GM12874 (cell line): ENCODE measurements at regions not wholly inside any gene's neighbourhood (a gene's known extent, or its start where the extent isn't known, plus 50 kb on each side); places are given as distances from the start of the nearest gene placed in this dataset.

Experiments
- TF ChIP-seq, protein P1 (sequence below): IDR thresholded peaks from 2 replicates; pipeline ENCODE4 v1.5.1; 2011; ENCODE audit warnings: low read depth, mild to moderate bottlenecking, control low read depth, low read length, moderate library complexity; ENCODE audit not compliant: insufficient read depth

DNA sequence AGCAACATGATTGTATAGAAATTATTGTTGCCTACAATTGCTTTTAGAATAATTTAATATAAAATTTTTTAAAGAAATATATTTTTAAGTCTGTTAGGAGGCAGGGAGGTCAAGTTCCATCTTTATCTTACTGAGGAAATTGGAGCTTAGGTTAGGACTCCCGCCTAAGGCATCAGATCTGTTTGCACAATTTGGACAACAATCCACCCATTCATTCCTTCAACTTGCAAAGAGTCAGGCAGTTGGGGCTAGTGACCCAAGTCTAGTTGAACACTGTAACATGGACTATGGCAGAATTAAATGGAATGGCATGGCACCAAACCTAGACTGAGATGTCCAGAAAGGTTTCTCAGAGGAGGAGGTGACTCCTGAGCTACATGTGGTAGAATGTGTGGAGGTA, 149.4 kb upstream of the SETMAR start:
- TF ChIP-seq, protein P1, sequence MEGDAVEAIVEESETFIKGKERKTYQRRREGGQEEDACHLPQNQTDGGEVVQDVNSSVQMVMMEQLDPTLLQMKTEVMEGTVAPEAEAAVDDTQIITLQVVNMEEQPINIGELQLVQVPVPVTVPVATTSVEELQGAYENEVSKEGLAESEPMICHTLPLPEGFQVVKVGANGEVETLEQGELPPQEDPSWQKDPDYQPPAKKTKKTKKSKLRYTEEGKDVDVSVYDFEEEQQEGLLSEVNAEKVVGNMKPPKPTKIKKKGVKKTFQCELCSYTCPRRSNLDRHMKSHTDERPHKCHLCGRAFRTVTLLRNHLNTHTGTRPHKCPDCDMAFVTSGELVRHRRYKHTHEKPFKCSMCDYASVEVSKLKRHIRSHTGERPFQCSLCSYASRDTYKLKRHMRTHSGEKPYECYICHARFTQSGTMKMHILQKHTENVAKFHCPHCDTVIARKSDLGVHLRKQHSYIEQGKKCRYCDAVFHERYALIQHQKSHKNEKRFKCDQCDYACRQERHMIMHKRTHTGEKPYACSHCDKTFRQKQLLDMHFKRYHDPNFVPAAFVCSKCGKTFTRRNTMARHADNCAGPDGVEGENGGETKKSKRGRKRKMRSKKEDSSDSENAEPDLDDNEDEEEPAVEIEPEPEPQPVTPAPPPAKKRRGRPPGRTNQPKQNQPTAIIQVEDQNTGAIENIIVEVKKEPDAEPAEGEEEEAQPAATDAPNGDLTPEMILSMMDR, result no peak

- TF ChIP-seq, protein P1, result no peak
These were observed 144.8 kb upstream of the SETMAR start for GRCh38 chr3:4158329-4158728.

- TF ChIP-seq, protein P1, result no peak
These were observed 141.1 kb upstream of the SETMAR start for GRCh38 chr3:4162096-4162495.

GRCh38 chr3:4163011-4163410, 140.2 kb upstream of the SETMAR start:
- TF ChIP-seq, protein P1, result no peak

GRCh38 chr3:4166540-4166939, 136.6 kb upstream of the SETMAR start:
- TF ChIP-seq, protein P1, result no peak

GRCh38 chr3:4174791-4175190, 128.4 kb upstream of the SETMAR start:
- TF ChIP-seq, protein P1, result no peak

- TF ChIP-seq, protein P1, result no peak
These were observed 111.2 kb upstream of the SETMAR start for GRCh38 chr3:4191971-4192370.

- TF ChIP-seq, protein P1, result no peak
These were observed 108.2 kb upstream of the SETMAR start for GRCh38 chr3:4195006-4195405.
